22Rv1 (cell line): ENCODE measurements at regions not wholly inside any gene's neighbourhood (a gene's known extent, or its start where the extent isn't known, plus 50 kb on each side); places are given as distances from the start of the nearest gene placed in this dataset.

Source experiments
- ZFX ChIP-seq: fragments of 450-650 bp; IDR thresholded peaks from 2 replicates; pipeline ENCODE4 v1.6.1; 2017; ENCODE audit warnings: antibody characterized with exemption, borderline replicate concordance
- TF ChIP-seq, protein P1 (sequence below): fragments of 450-650 bp; IDR thresholded peaks from 2 replicates; pipeline ENCODE4 v1.5.1; 2017; ENCODE audit warnings: mild to moderate bottlenecking

DNA sequence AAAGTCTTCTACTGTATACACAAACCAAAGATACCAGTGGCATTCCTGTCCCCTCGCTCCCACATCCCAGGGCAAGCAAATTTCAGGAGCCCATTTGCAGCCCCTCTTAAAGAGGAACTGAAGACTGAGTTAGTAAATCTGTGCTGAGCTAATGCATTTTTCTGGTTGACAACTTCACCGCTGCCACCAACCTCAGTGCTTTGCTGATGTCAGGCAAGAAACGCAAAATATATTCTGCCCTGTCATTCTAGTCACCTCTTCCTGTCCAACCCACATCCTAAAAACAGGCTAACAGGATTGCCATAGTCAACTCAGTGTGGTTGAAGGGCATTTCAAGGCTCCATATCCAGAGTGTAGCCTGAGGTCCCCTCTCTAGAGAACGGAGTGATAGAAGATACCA, 59.4 kb upstream of the FICD start:
- TF ChIP-seq, protein P1, sequence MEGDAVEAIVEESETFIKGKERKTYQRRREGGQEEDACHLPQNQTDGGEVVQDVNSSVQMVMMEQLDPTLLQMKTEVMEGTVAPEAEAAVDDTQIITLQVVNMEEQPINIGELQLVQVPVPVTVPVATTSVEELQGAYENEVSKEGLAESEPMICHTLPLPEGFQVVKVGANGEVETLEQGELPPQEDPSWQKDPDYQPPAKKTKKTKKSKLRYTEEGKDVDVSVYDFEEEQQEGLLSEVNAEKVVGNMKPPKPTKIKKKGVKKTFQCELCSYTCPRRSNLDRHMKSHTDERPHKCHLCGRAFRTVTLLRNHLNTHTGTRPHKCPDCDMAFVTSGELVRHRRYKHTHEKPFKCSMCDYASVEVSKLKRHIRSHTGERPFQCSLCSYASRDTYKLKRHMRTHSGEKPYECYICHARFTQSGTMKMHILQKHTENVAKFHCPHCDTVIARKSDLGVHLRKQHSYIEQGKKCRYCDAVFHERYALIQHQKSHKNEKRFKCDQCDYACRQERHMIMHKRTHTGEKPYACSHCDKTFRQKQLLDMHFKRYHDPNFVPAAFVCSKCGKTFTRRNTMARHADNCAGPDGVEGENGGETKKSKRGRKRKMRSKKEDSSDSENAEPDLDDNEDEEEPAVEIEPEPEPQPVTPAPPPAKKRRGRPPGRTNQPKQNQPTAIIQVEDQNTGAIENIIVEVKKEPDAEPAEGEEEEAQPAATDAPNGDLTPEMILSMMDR = no peak
- no peak for TF ChIP-seq ZFX
